Sigmoid colon (tissue), 6 donors: ENCODE measurements at regions not wholly inside any gene's neighbourhood (a gene's known extent, or its start where the extent isn't known, plus 50 kb on each side); places are given as distances from the start of the nearest gene placed in this dataset.

Source experiments
- DNase-seq: peaks from one replicate; pipeline ENCODE4 v3.0.0-alpha.2; 2019
- H3K27ac ChIP-seq, 4 donors: fragments of 200-600 bp; sonication (generic); one replicate each; pipeline ENCODE4 v1.5.1; 2016 to 2019; ENCODE audit warnings: mild to moderate bottlenecking in 1 of 4
- H3K27me3 ChIP-seq, 3 donors: fragments of 200-600 bp; sonication (generic); one replicate each; pipeline ENCODE4 v1.5.1; 2019; ENCODE audit warnings: mild to moderate bottlenecking in 1 of 3
- H3K36me3 ChIP-seq, 4 donors: fragments of 200-600 bp; sonication (generic); one replicate each; pipeline ENCODE4 v1.5.1; 2016 to 2019
- H3K4me1 ChIP-seq, 4 donors: fragments of 200-600 bp; sonication (generic); one replicate each; pipeline ENCODE4 v1.5.1; 2017 to 2019
- H3K4me3 ChIP-seq, 4 donors: fragments of 200-600 bp; sonication (generic); one replicate each; pipeline ENCODE4 v1.5.1; 2017 to 2019; ENCODE audit warnings: mild to moderate bottlenecking in 2 of 4, moderate library complexity in 1 of 4
- H3K9me3 ChIP-seq, 4 donors: fragments of 200-600 bp in 3 of 4; sonication (generic) in 3 of 4; one replicate each; pipeline versions ENCODE4 v1.5.1 to v1.6.1; 2013 to 2019
- CTCF ChIP-seq, 4 experiments: fragments of 450-650 bp in 3 of 4; fragments of 200-600 bp in 1 of 4; IDR thresholded peaks; one replicate each; pipeline ENCODE4 v1.5.1; 2016 to 2019; ENCODE audit warnings: antibody characterized with exemption in 4 of 4, mild to moderate bottlenecking in 3 of 4, moderate library complexity in 2 of 4
- EP300 ChIP-seq, 4 donors: sonication (generic); formaldehyde crosslinking; IDR thresholded peaks; one replicate each; pipeline ENCODE4 v1.6.1; 2017; ENCODE audit warnings: antibody characterized with exemption in 4 of 4
- POLR2A ChIP-seq, 2 donors: fragments of 450-650 bp; IDR thresholded peaks; one replicate each; pipeline ENCODE4 v1.6.1; 2016; ENCODE audit warnings: antibody characterized with exemption in 2 of 2, mild to moderate bottlenecking in 2 of 2, moderate library complexity in 2 of 2
- POLR2AphosphoS5 ChIP-seq, 4 donors: sonication (generic); formaldehyde crosslinking; IDR thresholded peaks; one replicate each; pipeline ENCODE4 v1.6.1; 2017; ENCODE audit warnings: antibody characterized with exemption in 4 of 4
- WGBS, 2 donors: extraction: QIAGEN DNeasy Blood & Tissue Kit; methylation state at CpG; one replicate each; pipeline ENCODE4 v1.1.7; 2013; 5-methylcytosine and 5-hydroxymethylcytosine counted together
- intact Hi-C: fragments of 100-400 bp; cut with DNase I; formaldehyde crosslinking; loops from one replicate; pipeline ENCODE4 v1.15.1; 2023
- donor health status: healthy with polysubstance abuse.
- donor health status: healthy.

- Histone ChIP-seq H3K27ac (no peak overlapping the region), H3K36me3 (no peaks in the 10 kb centered on the region), H3K4me1 (no peaks in the 10 kb centered on the region), H3K9me3 (no peaks in the 10 kb centered on the region), H3K4me3 (no peak overlapping the region), H3K27me3 (no peaks in the 10 kb centered on the region)
- TF ChIP-seq POLR2A (IDR thresholded peaks at IDR 0.05) (no peak), EP300 (IDR thresholded peaks at IDR 0.05) (no peak), POLR2AphosphoS5 (IDR thresholded peaks at IDR 0.05) (no peak)
- 93 to 96% methylated on average over 2 of the region's 2 CpGs for WGBS, 2 donors
- intact Hi-C loops: no loop called here
- no peak for DNase-seq
Observed at GRCh38 chr1:213641312-213641711, 346.5 kb upstream of the PROX1 start.

- H3K4me3 ChIP-seq: no peak overlapping the region
- H3K27me3 ChIP-seq: no peaks in the 10 kb centered on the region
- no peaks in the 10 kb centered on the region for H3K36me3 ChIP-seq
- no peak overlapping the region for H3K27ac ChIP-seq
- TF ChIP-seq POLR2AphosphoS5 (IDR thresholded peaks at IDR 0.05) (no peak), POLR2A (IDR thresholded peaks at IDR 0.05) (no peak), CTCF (IDR thresholded peaks at IDR 0.05) (no peak), EP300 (IDR thresholded peaks at IDR 0.05) (no peak)
- no peak for DNase-seq
- intact Hi-C loops: no loop called here
- H3K9me3 ChIP-seq: no peaks in the 10 kb centered on the region
- H3K4me1 ChIP-seq: no peaks in the 10 kb centered on the region
Observed at GRCh38 chr1:213643360-213643759, 344.4 kb upstream of the PROX1 start.

GRCh38 chr1:213647864-213648650 is 339.7 kb upstream of the PROX1 start:
- H3K27ac ChIP-seq: no peak overlapping the region
- no peaks in the 10 kb centered on the region for H3K4me1 ChIP-seq
- H3K4me3 ChIP-seq: no peak overlapping the region
- no peak for TF ChIP-seq POLR2AphosphoS5 (IDR thresholded peaks at IDR 0.05)
- no peak for TF ChIP-seq POLR2A (IDR thresholded peaks at IDR 0.05)
- TF ChIP-seq CTCF (IDR thresholded peaks at IDR 0.05): no peak
- no peak for TF ChIP-seq EP300 (IDR thresholded peaks at IDR 0.05)
- 47 to 68% methylated on average over 2 of the region's 2 CpGs for WGBS, 2 donors
- intact Hi-C loops: no loop called here
- H3K36me3 ChIP-seq: no peaks in the 10 kb centered on the region
- no peaks in the 10 kb centered on the region for H3K9me3 ChIP-seq
- DNase-seq: no peak
- no peaks in the 10 kb centered on the region for H3K27me3 ChIP-seq

GRCh38 chr1:213649373-213649772 is 338.4 kb upstream of the PROX1 start:
- no peaks in the 10 kb centered on the region for H3K9me3 ChIP-seq
- DNase-seq: no peak
- 85 to 87% methylated on average over 10 of the region's 10 CpGs for WGBS, 2 donors

GRCh38 chr1:213650603-213651002 is 337.2 kb upstream of the PROX1 start:
- no peak for TF ChIP-seq EP300 (IDR thresholded peaks at IDR 0.05)
- no peak for TF ChIP-seq POLR2A (IDR thresholded peaks at IDR 0.05)
- no peak for TF ChIP-seq CTCF (IDR thresholded peaks at IDR 0.05)
- no peak for TF ChIP-seq POLR2AphosphoS5 (IDR thresholded peaks at IDR 0.05)
- H3K27ac ChIP-seq: no peak overlapping the region
- H3K36me3 ChIP-seq: no peaks in the 10 kb centered on the region
- H3K9me3 ChIP-seq: no peaks in the 10 kb centered on the region
- intact Hi-C loops: no loop called here
- H3K4me3 ChIP-seq: no peak overlapping the region
- no peaks in the 10 kb centered on the region for H3K4me1 ChIP-seq
- DNase-seq: no peak
- no peaks in the 10 kb centered on the region for H3K27me3 ChIP-seq
- 56 to 78% methylated on average over 2 of the region's 2 CpGs for WGBS, 2 donors

More at GRCh38 chr1:213649373-213649772, 338.4 kb upstream of the PROX1 start:
- TF ChIP-seq POLR2A (IDR thresholded peaks at IDR 0.05): no peak
- TF ChIP-seq POLR2AphosphoS5 (IDR thresholded peaks at IDR 0.05): no peak
- TF ChIP-seq CTCF (IDR thresholded peaks at IDR 0.05): no peak
- Histone ChIP-seq H3K4me3 (no peak overlapping the region), H3K4me1 (no peaks in the 10 kb centered on the region), H3K27me3 (no peaks in the 10 kb centered on the region), H3K27ac (no peak overlapping the region), H3K36me3 (no peaks in the 10 kb centered on the region)
- intact Hi-C loops: no loop called here
